GM11168 (cell line): ENCODE measurements at regions not wholly inside any gene's neighbourhood (a gene's known extent, or its start where the extent isn't known, plus 50 kb on each side); places are given as distances from the start of the nearest gene placed in this dataset.

Experiments used
- in situ Hi-C: fragments of 300-500 bp; cut with MboI; formaldehyde crosslinking; loops from one replicate; pipeline ENCODE4 v1.12.0; 2022; ENCODE audit warnings: low sequenced_read_pairs; ENCODE audit not compliant: unreplicated experiment

GRCh38 chr1:78790174-78790573 is 140.5 kb downstream of the IFI44 start:
- in situ Hi-C loops: no loop called here

DNA sequence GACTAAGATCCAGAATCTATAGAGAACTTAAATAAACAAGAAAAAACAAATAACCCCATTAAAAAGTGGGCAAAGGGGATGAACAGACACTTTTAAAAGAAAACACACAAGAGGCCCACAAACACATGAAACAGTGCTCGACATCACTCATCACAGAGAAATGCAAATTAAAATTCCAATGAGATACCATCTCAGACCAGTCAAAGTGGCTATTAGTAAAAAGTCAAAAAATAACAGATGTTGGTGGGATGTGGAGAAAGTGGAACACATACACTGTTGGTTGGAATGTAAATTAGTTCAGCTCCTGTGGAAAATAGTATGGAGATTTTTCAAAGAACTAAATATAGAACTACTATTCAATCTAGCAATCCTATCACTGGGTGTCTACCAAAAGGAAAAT is 143.1 kb downstream of the IFI44 start:
- in situ Hi-C loops: no loop called here

DNA sequence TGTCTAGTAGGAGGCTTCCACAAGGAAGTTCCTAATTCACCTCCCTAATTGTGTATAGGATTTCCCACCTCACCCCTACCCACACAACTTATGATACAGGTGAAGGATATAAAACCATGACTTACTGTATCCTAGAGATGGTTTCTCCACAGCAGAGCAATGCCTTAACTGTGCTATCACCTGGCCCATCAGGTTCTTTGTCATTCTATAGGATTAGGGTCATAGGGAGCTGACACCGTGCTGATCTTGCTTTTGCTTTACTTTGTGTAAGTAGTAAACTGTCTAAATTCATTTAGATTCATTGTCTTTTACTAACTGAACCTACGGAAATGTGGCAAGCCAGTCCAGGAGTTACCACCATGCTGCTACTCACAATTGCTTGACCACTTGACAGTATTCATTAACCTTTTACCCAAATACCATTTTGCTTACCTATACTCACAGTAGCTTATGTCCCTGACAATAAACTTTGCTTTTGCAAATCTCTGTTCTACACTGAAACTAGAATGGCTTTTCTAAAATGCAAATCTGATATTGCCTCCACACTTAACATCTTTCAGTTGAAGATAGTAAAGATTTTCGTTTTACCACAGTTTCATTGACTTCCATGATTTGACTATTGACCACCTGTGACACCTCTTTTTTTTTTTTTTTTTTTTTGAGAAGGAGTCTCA is 147.6 kb downstream of the IFI44 start:
- in situ Hi-C loops: no loop called here

DNA sequence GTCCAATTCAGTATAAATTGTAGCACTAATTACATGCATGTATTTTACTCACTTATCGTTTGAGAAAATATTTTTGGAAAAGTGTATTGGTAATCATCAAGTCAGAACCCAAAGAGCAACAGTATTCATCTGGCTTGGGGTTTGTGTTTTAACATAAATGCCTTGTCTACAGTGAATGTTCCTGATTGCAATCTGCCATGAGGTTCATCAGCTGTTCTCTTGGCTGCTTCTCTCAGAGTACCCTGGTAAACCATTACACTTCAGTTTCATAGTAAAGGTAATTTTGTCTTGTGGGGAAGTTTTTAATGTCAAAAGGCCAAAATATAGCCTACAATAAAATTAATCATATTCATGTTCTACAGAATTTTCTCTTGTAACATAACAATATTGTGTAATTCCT is 150.3 kb downstream of the IFI44 start:
- in situ Hi-C loops: no loop called here

DNA sequence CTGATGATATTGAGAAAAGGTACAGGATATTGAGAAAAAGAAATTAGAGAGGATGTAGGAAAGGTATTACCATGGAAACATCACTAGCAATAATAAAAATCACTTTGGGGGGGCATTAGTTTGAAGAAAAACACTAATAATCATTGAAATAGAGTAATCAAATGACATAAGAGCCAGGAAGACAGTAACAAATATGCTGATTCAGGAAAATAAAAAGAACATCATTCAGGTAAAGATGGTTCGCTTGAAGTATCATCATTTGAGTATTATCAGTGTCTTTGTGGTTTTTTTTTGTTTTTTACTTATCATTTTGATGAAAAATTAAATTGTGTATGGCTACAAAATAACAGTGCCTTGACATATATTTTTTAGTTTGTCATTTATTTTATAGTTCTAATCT is 164.5 kb downstream of the IFI44 start:
- in situ Hi-C loops: no loop called here

DNA sequence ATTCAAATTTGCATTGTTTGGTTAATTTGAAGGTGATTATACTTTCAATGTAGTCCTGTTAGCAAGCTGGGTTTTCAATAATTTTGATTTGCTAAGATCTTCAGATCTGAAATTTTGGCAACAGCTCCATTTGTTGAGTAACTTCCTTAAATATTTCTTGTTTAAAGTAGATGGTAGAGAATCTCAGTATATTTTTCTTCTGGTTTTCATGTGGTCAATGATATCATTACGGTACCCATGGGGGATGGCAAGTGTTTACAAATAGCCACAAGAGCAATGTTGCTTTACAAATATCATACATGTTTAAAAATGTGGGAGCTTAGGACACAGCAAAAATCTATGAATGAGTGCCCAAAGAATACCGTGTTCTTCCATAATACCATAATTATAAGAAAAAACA is 175.9 kb downstream of the IFI44 start:
- in situ Hi-C loops: loop anchor here (25.0 kb wide), 1 partner anchor 537 kb away; no protein-coding TSS in a partner anchor

GRCh38 chr1:78829644-78830043 is 176.9 kb downstream of the ADGRL4 start:
- in situ Hi-C loops: loop anchor here (25.0 kb wide), 1 partner anchor 533 kb away; no protein-coding TSS in a partner anchor

- in situ Hi-C loops: loop anchor here (25.0 kb wide), 1 partner anchor 532 kb away; no protein-coding TSS in a partner anchor
Measured at GRCh38 chr1:78830321-78830720, 176.2 kb downstream of the ADGRL4 start.

- in situ Hi-C loops: loop anchor here (25.0 kb wide), 1 partner anchor 530 kb away; no protein-coding TSS in a partner anchor
Measured at GRCh38 chr1:78831731-78832360, 174.7 kb downstream of the ADGRL4 start.

DNA sequence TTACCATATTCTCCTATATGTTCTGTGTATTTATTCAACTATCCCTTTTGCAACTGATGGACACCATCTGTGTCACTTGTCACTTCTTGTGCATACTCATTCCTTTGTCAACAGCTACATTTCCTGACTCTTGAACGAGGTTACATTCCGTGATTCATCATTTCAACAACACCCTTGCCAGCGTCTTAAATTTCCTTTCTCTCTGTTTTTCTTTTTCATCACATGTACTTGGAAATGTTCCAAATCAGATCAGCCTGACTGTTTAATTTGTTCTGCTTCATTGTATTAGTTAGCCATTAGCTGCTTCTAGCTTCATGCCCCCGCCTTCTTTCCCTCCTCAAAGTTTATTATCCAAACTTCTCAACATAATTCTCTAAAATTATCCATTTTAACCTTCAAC is 173.0 kb downstream of the ADGRL4 start:
- in situ Hi-C loops: loop anchor here (25.0 kb wide), 1 partner anchor 529 kb away; no protein-coding TSS in a partner anchor

GRCh38 chr1:78834201-78834741 is 172.3 kb downstream of the ADGRL4 start:
- in situ Hi-C loops: loop anchor here (25.0 kb wide), 1 partner anchor 528 kb away; no protein-coding TSS in a partner anchor

DNA sequence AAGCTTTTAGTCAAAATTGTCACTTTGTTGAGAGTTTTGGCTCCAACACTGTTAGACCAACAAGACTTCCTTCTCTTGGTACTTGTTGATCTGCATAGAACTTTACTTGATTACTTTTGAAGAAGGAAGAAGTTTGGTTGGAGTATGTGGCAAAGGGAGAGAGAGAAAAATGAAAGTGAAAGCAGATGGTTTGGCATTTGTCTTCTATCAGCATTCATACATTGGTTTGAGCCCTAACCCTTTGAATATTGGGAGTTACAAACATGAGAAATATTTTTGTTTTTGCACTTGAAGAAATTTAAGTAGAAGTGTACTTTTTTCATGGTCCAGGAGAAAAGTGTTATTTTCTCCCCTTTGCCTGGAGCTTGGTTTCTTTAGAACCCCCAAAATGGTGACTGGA is 169.8 kb downstream of the ADGRL4 start:
- in situ Hi-C loops: loop anchor here (25.0 kb wide), 1 partner anchor 526 kb away; no protein-coding TSS in a partner anchor

DNA sequence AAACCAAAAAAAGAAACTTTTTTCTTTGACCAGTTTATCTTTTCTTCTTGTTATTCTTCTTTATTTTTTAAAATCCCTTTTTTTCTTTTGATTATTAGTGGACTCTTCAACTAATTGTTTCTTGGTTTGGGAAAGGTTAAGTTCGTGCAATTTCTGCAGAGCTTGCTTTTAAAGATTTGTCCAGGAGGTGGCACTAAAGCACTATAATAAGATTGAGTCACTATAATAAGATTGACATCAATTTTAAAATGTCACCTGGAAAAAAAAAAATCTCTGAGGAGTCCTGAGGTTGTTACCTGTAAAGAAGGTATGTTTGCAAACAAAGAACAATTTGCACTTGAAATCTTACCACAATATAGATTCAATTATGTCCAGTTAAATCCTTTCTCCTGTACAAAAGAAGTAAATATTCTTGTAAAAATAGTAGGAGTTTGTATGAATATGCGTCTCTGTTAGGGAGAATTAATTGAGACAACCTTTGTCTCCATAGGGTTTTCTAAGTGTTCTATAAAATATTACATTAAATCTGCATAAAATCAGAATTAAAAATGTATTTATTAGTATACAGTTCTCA is 166.7 kb downstream of the ADGRL4 start:
- in situ Hi-C loops: loop anchor here (25.0 kb wide), 1 partner anchor 523 kb away; no protein-coding TSS in a partner anchor
